ENCODE measurements at regions not wholly inside any gene's neighbourhood (a gene's known extent, or its start where the extent isn't known, plus 50 kb on each side); places are given as distances from the start of the nearest gene placed in this dataset.

DNA sequence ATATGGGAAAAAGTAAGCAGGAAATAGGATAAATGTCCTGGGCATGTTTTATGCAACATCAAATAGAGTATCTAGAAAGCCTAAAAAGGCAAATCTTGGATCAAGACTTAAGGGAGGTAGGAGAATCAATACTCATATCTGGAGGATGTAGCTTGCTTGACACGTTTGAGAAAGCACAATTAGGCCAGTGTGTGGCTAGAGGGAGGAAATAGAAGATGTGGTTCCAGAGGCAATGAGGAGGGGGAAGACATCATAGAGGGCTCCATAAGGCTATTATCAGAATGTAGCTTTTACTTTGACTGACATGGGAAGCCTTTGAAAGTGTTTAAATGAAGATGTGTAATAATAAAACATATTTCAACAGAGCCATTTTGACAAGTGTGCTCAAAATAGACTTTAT is 200.7 kb upstream of the CDH12 start:
- Histone ChIP-seq H3K9ac (ENCODE audit: insufficient read depth, low read depth, low read length) (no peak overlapping the region), H3K79me2 (ENCODE audit: insufficient read depth, low read length) (no peaks in the 10 kb centered on the region), H3K4me1 (ENCODE audit: insufficient read depth, low read length) (no peaks in the 10 kb centered on the region), H3K4me3 (replicated peaks in 1 of 3; ENCODE audit: insufficient read depth in 1 of 3, low read depth in 2 of 3, low read length in 3 of 3) (no peak overlapping the region), H3K36me3 (replicated peaks in 1 of 2; ENCODE audit: control insufficient read depth in 1 of 2, insufficient read depth in 2 of 2, low read length in 2 of 2) (no peaks in the 10 kb centered on the region), H3K9me3 (ENCODE audit: low read length) (0 out of 2 replicates have a peak, but pooled peaks cover 4% of the 10 kb centered on the region), H2AFZ (ENCODE audit: low read length) (no peak overlapping the region), H3K27ac (ENCODE audit: extremely low read length, insufficient read depth, low read length) (no peak overlapping the region), H3K4me2 (ENCODE audit: low read depth, low read length) (no peak overlapping the region), H3K27me3 (ENCODE audit: control insufficient read depth in 1 of 2, insufficient read depth in 2 of 2, low read length in 2 of 2) (no peaks in the 10 kb centered on the region), H4K20me1 (ENCODE audit: insufficient read depth, low read length) (no peaks in the 10 kb centered on the region)
- in situ Hi-C loops (cut with HindIII; ENCODE audit: extremely low pct_ligation_motif_present, low pct_unique_long_range_greater_than_20kb): no loop called here
- ChIA-PET POLR2A (no interaction called here), CTCF (ENCODE audit: low intra/inter-chr PET ratio, low total read pairs) (no interaction called here)
- no TSS peak for BruUV-seq (replicated peaks)
- DNase-seq (ENCODE audit: low spot score) (no peak), ATAC-seq (no peak), FAIRE-seq (no peak)
- TF ChIP-seq ZNF569 (CRISPR knock-in tag; IDR thresholded peaks at IDR 0.05; ENCODE audit: borderline replicate concordance) (no peak), CREM (IDR thresholded peaks at IDR 0.05) (no peak), CREM (CRISPR knock-in tag; IDR thresholded peaks at IDR 0.05) (no peak), DPF2 (CRISPR knock-in tag; IDR thresholded peaks at IDR 0.05; ENCODE audit: borderline replicate concordance, low read depth) (no peak), YEATS4 (CRISPR knock-in tag; IDR thresholded peaks at IDR 0.05; ENCODE audit: borderline replicate concordance) (no peak), ZNF17 (CRISPR knock-in tag; IDR thresholded peaks at IDR 0.05) (no peak)
- TF ChIP-seq, protein P1, sequence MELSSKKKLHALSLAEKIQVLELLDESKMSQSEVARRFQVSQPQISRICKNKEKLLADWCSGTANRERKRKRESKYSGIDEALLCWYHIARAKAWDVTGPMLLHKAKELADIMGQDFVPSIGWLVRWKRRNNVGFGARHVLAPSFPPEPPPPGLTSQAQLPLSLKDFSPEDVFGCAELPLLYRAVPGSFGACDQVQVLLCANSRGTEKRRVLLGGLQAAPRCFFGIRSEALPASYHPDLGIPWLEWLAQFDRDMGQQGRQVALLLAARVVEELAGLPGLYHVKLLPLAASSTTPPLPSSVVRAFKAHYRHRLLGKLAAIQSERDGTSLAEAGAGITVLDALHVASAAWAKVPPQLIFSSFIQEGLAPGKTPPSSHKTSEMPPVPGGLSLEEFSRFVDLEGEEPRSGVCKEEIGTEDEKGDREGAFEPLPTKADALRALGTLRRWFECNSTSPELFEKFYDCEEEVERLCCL (CRISPR knock-in tag; IDR thresholded peaks at IDR 0.05; ENCODE audit: borderline replicate concordance): no peak
- TF ChIP-seq, protein P2, sequence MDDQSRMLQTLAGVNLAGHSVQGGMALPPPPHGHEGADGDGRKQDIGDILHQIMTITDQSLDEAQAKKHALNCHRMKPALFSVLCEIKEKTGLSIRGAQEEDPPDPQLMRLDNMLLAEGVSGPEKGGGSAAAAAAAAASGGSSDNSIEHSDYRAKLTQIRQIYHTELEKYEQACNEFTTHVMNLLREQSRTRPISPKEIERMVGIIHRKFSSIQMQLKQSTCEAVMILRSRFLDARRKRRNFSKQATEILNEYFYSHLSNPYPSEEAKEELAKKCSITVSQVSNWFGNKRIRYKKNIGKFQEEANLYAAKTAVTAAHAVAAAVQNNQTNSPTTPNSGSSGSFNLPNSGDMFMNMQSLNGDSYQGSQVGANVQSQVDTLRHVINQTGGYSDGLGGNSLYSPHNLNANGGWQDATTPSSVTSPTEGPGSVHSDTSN (CRISPR knock-in tag; IDR thresholded peaks at IDR 0.05; ENCODE audit: borderline replicate concordance): no peak
- intact Hi-C loops (cut with micrococcal nuclease; ENCODE audit: unreplicated experiment): no loop called here
- 0% methylated on average over 1 of the region's 1 CpG for WGBS (ENCODE audit: low lambda C conversion rate)

Data from HepG2 (cell line).